ENCODE measurements at regions not wholly inside any gene's neighbourhood (a gene's known extent, or its start where the extent isn't known, plus 50 kb on each side); places are given as distances from the start of the nearest gene placed in this dataset.
"Not testable (repeated sequence)": the region's sequence is repeated elsewhere in the genome, so short reads cannot be mapped to it uniquely, and the experiment has no call there.

DNA sequence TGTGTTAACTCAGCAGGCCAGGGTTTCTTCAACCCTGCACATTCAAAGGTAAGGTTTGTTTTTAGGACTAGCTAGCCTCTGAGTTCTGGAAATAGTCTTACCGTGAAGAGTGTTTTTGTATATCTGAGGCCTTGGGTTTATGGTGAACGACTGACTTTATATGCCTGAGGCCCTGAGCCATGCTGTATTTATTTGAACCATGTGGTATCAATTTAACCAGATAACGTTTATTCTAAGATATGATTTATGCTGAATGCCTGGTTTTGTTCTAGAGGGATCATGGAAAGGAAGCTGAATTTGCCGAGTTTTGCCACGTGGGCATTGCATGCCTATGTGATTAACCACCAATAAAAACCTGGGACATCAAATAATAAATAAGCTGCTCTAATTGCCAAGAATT is 607.2 kb upstream of the TPTE start:
- TF ChIP-seq ZNF660 (tag by site-specific recombination; IDR thresholded peaks at IDR 0.05); ZNF114 (tag by site-specific recombination; IDR thresholded peaks at IDR 0.05); CTCF (tag by site-specific recombination; IDR thresholded peaks at IDR 0.05); ZNF670 (tag by site-specific recombination; IDR thresholded peaks at IDR 0.05; ENCODE audit: low read depth); ATF2 (tag by site-specific recombination; IDR thresholded peaks at IDR 0.05; ENCODE audit: low read depth); TRIM28 (IDR thresholded peaks at IDR 0.05; ENCODE audit: borderline replicate concordance, low read length); ZNF398 (tag by site-specific recombination; IDR thresholded peaks at IDR 0.05); SP2 (tag by site-specific recombination; IDR thresholded peaks at IDR 0.05); SCRT2 (tag by site-specific recombination; IDR thresholded peaks at IDR 0.05); ZNF785 (tag by site-specific recombination; IDR thresholded peaks at IDR 0.05); ZNF354C (tag by site-specific recombination; IDR thresholded peaks at IDR 0.05; ENCODE audit: borderline replicate concordance, low read depth); FEZF1 (tag by site-specific recombination; IDR thresholded peaks at IDR 0.05): not testable (repeated sequence)
- TF ChIP-seq, protein P1, sequence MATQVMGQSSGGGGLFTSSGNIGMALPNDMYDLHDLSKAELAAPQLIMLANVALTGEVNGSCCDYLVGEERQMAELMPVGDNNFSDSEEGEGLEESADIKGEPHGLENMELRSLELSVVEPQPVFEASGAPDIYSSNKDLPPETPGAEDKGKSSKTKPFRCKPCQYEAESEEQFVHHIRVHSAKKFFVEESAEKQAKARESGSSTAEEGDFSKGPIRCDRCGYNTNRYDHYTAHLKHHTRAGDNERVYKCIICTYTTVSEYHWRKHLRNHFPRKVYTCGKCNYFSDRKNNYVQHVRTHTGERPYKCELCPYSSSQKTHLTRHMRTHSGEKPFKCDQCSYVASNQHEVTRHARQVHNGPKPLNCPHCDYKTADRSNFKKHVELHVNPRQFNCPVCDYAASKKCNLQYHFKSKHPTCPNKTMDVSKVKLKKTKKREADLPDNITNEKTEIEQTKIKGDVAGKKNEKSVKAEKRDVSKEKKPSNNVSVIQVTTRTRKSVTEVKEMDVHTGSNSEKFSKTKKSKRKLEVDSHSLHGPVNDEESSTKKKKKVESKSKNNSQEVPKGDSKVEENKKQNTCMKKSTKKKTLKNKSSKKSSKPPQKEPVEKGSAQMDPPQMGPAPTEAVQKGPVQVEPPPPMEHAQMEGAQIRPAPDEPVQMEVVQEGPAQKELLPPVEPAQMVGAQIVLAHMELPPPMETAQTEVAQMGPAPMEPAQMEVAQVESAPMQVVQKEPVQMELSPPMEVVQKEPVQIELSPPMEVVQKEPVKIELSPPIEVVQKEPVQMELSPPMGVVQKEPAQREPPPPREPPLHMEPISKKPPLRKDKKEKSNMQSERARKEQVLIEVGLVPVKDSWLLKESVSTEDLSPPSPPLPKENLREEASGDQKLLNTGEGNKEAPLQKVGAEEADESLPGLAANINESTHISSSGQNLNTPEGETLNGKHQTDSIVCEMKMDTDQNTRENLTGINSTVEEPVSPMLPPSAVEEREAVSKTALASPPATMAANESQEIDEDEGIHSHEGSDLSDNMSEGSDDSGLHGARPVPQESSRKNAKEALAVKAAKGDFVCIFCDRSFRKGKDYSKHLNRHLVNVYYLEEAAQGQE (tag by site-specific recombination; IDR thresholded peaks at IDR 0.05), result not testable (repeated sequence)
